IMR-90 (cell line): ENCODE measurements at regions not wholly inside any gene's neighbourhood (a gene's known extent, or its start where the extent isn't known, plus 50 kb on each side); places are given as distances from the start of the nearest gene placed in this dataset.

ENCODE experiments used
- ATAC-seq: fragments of 200-7000 bp; cut with Tn5 transposase; 2 replicates; pipeline ENCODE4 v1.9.1; 2020; ENCODE audit warnings: low read depth, mild to moderate bottlenecking, moderate library complexity
- BruUV-seq: library from RNA; stranded (reverse); fragments of 400-500 nt; replicated peaks from 2 replicates; lab custom pipeline; 2021; lab: Mats Ljungman, UMichigan
- CTCF ChIA-PET: fragments of 300-600 bp; formaldehyde crosslinking; extraction: SDS; loops from one replicate; lab custom pipeline; 2021; ENCODE audit warnings: antibody characterized with exemption; lab: Yijun Ruan, JAX
- POLR2A ChIA-PET: fragments of 300-600 bp; sonication (Branson Sonifier 250); formaldehyde crosslinking; loops from one replicate; lab custom pipeline; 2022; ENCODE audit warnings: antibody characterized with exemption; ENCODE audit not compliant: unreplicated experiment; lab: Charles Lee
- DNase-seq: peaks from one replicate; pipeline ENCODE4 v3.0.0; 2013
- H2AFZ ChIP-seq: replicated peaks from 2 replicates; pipeline ENCODE3; 2013; ENCODE audit warnings: low read length, mild to moderate bottlenecking; ENCODE audit not compliant: poor library complexity
- H2AK5ac ChIP-seq: 2 replicates; pipeline ENCODE4 v1.6.1; 2013; ENCODE audit warnings: low read depth, low read length, inconsistent platforms
- H2AK9ac ChIP-seq: replicated peaks from 2 replicates; pipeline ENCODE3; 2013; ENCODE audit warnings: mild to moderate bottlenecking, low read depth, low read length, moderate library complexity; ENCODE audit not compliant: poor library complexity
- H2BK120ac ChIP-seq: 2 replicates; pipeline ENCODE4 v1.6.1; 2013; ENCODE audit warnings: low read depth, low read length, inconsistent platforms
- H2BK15ac ChIP-seq: 3 replicates; pipeline ENCODE4 v1.6.1; 2013; ENCODE audit warnings: low read depth, low read length, inconsistent platforms
- H2BK20ac ChIP-seq: 2 replicates; pipeline ENCODE4 v1.6.1; 2013; ENCODE audit warnings: low read depth, mild to moderate bottlenecking, inconsistent platforms, low read length, moderate library complexity
- H2BK5ac ChIP-seq: 2 replicates; pipeline ENCODE4 v1.6.1; 2013; ENCODE audit warnings: mild to moderate bottlenecking, low read depth, low read length, inconsistent platforms; ENCODE audit not compliant: poor library complexity, severe bottlenecking
- H3K14ac ChIP-seq: replicated peaks from 2 replicates; pipeline ENCODE4 v1.6.1; 2013; ENCODE audit warnings: low read depth, low read length, inconsistent platforms
- H3K18ac ChIP-seq: 2 replicates; pipeline ENCODE4 v1.6.1; 2013; ENCODE audit warnings: low read depth, low read length, control low read depth
- H3K23ac ChIP-seq: 2 replicates; pipeline ENCODE4 v1.6.1; 2013; ENCODE audit warnings: low read depth, low read length, inconsistent platforms
- H3K27ac ChIP-seq: 2 replicates; pipeline ENCODE4 v1.5.1; 2013; ENCODE audit warnings: mild to moderate bottlenecking, control low read depth, low read length; ENCODE audit not compliant: insufficient read depth
- H3K27me3 ChIP-seq: 2 replicates; pipeline ENCODE4 v1.6.1; 2013; ENCODE audit warnings: low read length; ENCODE audit not compliant: control insufficient read depth, insufficient read depth
- H3K36me3 ChIP-seq: 2 replicates; pipeline ENCODE4 v1.6.1; 2013; ENCODE audit warnings: low read length, mixed read lengths; ENCODE audit not compliant: control insufficient read depth, insufficient read depth
- H3K4ac ChIP-seq: 2 replicates; pipeline ENCODE4 v1.6.1; 2013; ENCODE audit warnings: low read depth, low read length, inconsistent platforms
- H3K4me1 ChIP-seq: 2 replicates; pipeline ENCODE4 v1.6.1; 2013; ENCODE audit warnings: low read length, mixed read lengths; ENCODE audit not compliant: control insufficient read depth, insufficient read depth
- H3K4me2 ChIP-seq: 2 replicates; pipeline ENCODE4 v1.6.1; 2013; ENCODE audit warnings: low read depth, mild to moderate bottlenecking, control low read depth, low read length, moderate library complexity
- H3K4me3 ChIP-seq: 2 replicates; pipeline ENCODE4 v1.5.1; 2013; ENCODE audit warnings: low read depth, mild to moderate bottlenecking, control low read depth, low read length, moderate library complexity; ENCODE audit not compliant: insufficient read depth
- H3K56ac ChIP-seq: 2 replicates; pipeline ENCODE4 v1.6.1; 2013; ENCODE audit warnings: low read length, inconsistent platforms; ENCODE audit not compliant: insufficient read depth; ENCODE audit errors: extremely low read depth
- H3K79me1 ChIP-seq, 2 experiments: 2 replicates each; pipeline ENCODE4 v1.6.1; 2013; ENCODE audit warnings: low read length in 2 of 2, inconsistent platforms in 1 of 2, low read depth in 1 of 2
- H3K9ac ChIP-seq: 2 replicates; pipeline ENCODE4 v1.6.1; 2013; ENCODE audit warnings: low read depth, low read length, control low read depth
- H3K9me1 ChIP-seq: 2 replicates; pipeline ENCODE4 v1.6.1; 2013; ENCODE audit warnings: low read length, inconsistent platforms; ENCODE audit not compliant: insufficient read depth
- H3K9me3 ChIP-seq: 2 replicates; pipeline ENCODE4 v1.6.1; 2013; ENCODE audit warnings: low read length; ENCODE audit not compliant: control insufficient read depth, insufficient read depth
- H4K20me1 ChIP-seq: 2 replicates; pipeline ENCODE4 v1.6.1; 2013; ENCODE audit warnings: low read length, inconsistent platforms; ENCODE audit not compliant: insufficient read depth
- H4K5ac ChIP-seq: 2 replicates; pipeline ENCODE4 v1.6.1; 2013; ENCODE audit warnings: mild to moderate bottlenecking, low read depth, low read length, control low read depth
- H4K8ac ChIP-seq, 2 experiments: 2 replicates each; pipeline ENCODE4 v1.6.1; 2013; ENCODE audit warnings: low read depth in 2 of 2, low read length in 2 of 2, control low read depth in 1 of 2, inconsistent platforms in 1 of 2
- H4K91ac ChIP-seq: 2 replicates; pipeline ENCODE4 v1.6.1; 2013; ENCODE audit warnings: low read depth, low read length, inconsistent platforms; ENCODE audit not compliant: insufficient read depth
- CTCF ChIP-seq: conservative IDR thresholded peaks from 2 replicates; pipeline ENCODE4 v1.5.1; 2012; ENCODE audit warnings: mild to moderate bottlenecking, low read depth, low read length, improper control_type of control experiment
- MAFK ChIP-seq: IDR thresholded peaks from 2 replicates; pipeline ENCODE4 v1.6.1; 2012; ENCODE audit warnings: low read depth, low read length, improper control_type of control experiment
- RCOR1 ChIP-seq: IDR thresholded peaks from 2 replicates; pipeline ENCODE4 v1.6.1; 2012; ENCODE audit warnings: mild to moderate bottlenecking, low read length, improper control_type of control experiment; ENCODE audit not compliant: insufficient replicate concordance
- USF2 ChIP-seq: fragments of 150-350 bp; IDR thresholded peaks from 2 replicates; pipeline ENCODE4 v1.6.1; 2017; ENCODE audit warnings: mild to moderate bottlenecking, antibody characterized with exemption, low read length, low read depth
- WGBS, 2 experiments: methylation state at CpG; one replicate each; pipeline versions ENCODE4 v1.1.5 to v1.1.7; 2013; ENCODE audit warnings: missing lambda C conversion rate in 2 of 2; ENCODE audit not compliant: insufficient read length in 1 of 2; ENCODE audit errors: extremely low coverage in 2 of 2; 5-methylcytosine and 5-hydroxymethylcytosine counted together
- dilution Hi-C: fragments of 300-500 bp; cut with HindIII; formaldehyde crosslinking; loops from one replicate; pipeline ENCODE4 v1.14.3; 2018; ENCODE audit warnings: low sequenced_read_pairs; ENCODE audit not compliant: unreplicated experiment
- in situ Hi-C: fragments of 300-500 bp; cut with MboI; formaldehyde crosslinking; loops from 3 replicates; pipeline ENCODE4 v1.14.3; 2019; ENCODE audit warnings: low sequenced_read_pairs, inconsistent platforms, mixed read lengths
- intact Hi-C: fragments of 100-400 bp; cut with micrococcal nuclease; formaldehyde crosslinking; loops from 2 replicates; pipeline ENCODE4 v1.10.0; 2022

GRCh38 chr2:220785178-220785577 is 786.9 kb downstream of the EPHA4 start:
- H2BK120ac ChIP-seq: no peak overlapping the region
- ATAC-seq (no peak), DNase-seq (no peak)
- no peaks in the 10 kb centered on the region for H3K27me3 ChIP-seq
- no peak overlapping the region for H4K91ac ChIP-seq
- H4K20me1 ChIP-seq: no peaks in the 10 kb centered on the region
- BruUV-seq: no TSS peak
- H4K5ac ChIP-seq: no peak overlapping the region
- no peak overlapping the region for H3K4me3 ChIP-seq
- H2AK9ac ChIP-seq: no peak overlapping the region
- no peak overlapping the region for H2BK20ac ChIP-seq
- no peak overlapping the region for H2BK15ac ChIP-seq
- no peak for TF ChIP-seq USF2
- TF ChIP-seq RCOR1: no peak
- TF ChIP-seq MAFK: no peak
- no peak for TF ChIP-seq CTCF
- no peak overlapping the region for H2AFZ ChIP-seq
- dilution Hi-C loops: no loop called here
- intact Hi-C loops: loop anchor here (10.0 kb wide), 2 partner anchors 170 to 280 kb away; no protein-coding TSS in a partner anchor
- WGBS, 2 experiments: no CpG with 5 or more reads among the region's 4 CpGs
- H2AK5ac ChIP-seq: no peak overlapping the region
- ChIA-PET CTCF (no interaction called here), POLR2A (no interaction called here)
- H3K23ac ChIP-seq: no peak overlapping the region
- H2BK5ac ChIP-seq: no peak overlapping the region
- H3K4ac ChIP-seq: no peak overlapping the region
- H3K9me3 ChIP-seq: no peaks in the 10 kb centered on the region
- in situ Hi-C loops: no loop called here
- H3K4me1 ChIP-seq: peaks cover 10% of the 10 kb centered on the region
- no peak overlapping the region for H3K18ac ChIP-seq
- H3K14ac ChIP-seq: no peak overlapping the region
- H3K56ac ChIP-seq: no peak overlapping the region
- no peak overlapping the region for H3K9ac ChIP-seq
- H3K79me1 ChIP-seq: no peaks in the 10 kb centered on the region
- H3K9me1 ChIP-seq: peaks cover 4% of the 10 kb centered on the region
- no peak overlapping the region for H3K4me2 ChIP-seq
- H3K27ac ChIP-seq: no peak overlapping the region
- no peaks in the 10 kb centered on the region for H3K36me3 ChIP-seq
- H4K8ac ChIP-seq: no peak overlapping the region
